NCI-H2029 (cell line): ENCODE measurements at regions not wholly inside any gene's neighbourhood (a gene's known extent, or its start where the extent isn't known, plus 50 kb on each side); places are given as distances from the start of the nearest gene placed in this dataset.

Experiments
- DNase-seq: peaks from one replicate; lab custom pipeline; 2025; lab: John Stamatoyannopoulos, UW

- no peak for DNase-seq
Observed at GRCh38 chr22:25350551-25350971, 131.1 kb downstream of the CRYBB2 start.

DNA sequence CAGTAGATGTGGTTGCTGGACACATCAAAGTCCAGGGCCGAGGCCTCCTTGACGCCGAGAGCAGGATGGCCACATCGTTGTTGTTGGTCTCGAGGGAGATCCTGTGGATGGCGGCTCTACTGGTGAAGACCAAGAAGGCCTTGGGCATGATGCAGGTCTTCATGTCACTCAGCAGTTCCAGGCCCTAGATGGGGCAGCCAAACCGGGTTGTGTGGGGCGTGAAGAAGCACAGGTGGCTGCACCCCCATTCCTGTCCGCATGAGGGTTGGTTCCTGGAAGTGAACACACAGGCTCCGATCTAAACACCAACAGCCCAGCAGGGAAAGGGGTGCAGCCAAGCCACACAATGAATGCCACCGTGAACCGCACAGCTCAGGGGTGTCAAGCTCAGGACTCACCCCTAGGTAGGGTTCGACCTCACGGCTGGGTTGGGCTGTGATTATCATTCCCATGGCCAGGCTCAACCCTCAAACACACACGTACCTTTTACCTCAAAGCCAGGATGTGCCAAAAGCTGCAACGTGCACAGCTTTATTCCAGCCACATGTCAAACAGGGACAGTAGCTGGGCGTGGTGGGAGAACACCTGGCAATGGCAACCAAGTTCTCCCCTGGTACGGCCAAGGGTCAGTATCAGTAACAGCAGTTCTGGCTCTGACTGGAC, 132.3 kb downstream of the CRYBB2 start:
- no peak for DNase-seq

DNA sequence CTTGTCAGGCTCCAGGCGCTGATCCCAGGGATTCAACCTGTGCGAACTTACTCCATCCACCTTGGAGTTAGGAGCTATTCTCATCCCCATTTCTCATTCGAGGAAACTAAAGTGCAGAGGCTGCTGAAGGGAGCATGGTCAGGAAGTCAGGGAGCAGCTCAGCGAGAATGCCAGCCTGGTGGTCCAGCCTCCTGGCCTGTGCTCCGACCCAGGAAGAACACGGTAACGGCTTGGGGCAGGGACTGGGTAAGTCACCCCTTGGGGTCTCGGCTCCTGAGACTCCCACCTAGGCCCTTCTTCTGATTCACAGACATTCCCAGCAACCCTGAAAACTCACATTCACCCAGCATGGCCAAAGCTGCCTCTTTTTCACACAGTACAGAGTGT, 132.8 kb downstream of the CRYBB2 start:
- no peak for DNase-seq

DNA sequence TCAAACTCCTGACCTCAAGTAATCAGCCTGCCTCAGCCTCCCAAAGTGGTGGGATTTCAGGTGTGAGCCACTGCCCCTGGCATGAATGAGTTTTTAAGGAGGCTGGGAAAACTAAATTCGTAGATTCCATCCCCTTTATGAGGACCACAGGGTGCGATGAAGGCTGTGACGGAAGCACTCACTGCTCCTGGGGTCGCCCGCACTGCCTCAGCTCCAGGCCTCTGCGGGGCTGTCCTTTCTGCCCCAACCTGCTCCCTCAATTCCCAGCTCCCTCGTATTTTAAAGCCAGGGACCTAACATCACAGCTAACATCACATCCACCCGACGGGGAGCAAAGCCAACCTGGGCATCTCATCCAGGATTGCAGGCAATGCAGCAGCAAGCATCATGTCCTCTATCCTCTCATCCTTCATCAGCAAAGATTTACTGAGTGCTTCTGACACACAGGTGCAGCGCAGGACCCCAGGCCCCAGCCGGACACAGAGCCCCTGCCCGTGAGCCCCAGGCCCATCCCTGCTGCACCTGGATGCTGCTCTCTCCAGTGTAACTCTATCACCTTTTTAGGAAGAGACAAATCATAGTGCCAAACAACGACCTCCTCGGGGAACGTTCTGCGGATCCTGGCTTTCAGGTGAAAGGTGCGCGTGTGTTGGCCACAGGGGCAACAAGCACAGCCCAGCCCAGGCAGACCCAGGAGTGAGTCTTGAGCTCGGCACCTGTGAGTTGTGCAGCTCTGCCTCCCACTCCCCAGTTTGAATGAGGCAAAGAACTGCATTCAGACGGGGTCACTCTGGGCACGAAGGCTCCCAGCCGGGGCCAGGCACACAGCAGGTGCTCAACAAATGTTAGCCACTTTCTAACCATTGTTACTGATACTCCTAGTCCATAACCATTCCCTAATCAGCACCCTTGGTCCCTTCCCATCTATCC, 134.3 kb downstream of the CRYBB2 start:
- no peak for DNase-seq

GRCh38 chr22:25354456-25354855, 135.0 kb downstream of the CRYBB2 start:
- DNase-seq, result no peak

GRCh38 chr22:25357132-25357455, 137.7 kb downstream of the CRYBB2 start:
- DNase-seq, result no peak

GRCh38 chr22:25357606-25358420, 138.4 kb downstream of the CRYBB2 start:
- DNase-seq, result no peak

DNA sequence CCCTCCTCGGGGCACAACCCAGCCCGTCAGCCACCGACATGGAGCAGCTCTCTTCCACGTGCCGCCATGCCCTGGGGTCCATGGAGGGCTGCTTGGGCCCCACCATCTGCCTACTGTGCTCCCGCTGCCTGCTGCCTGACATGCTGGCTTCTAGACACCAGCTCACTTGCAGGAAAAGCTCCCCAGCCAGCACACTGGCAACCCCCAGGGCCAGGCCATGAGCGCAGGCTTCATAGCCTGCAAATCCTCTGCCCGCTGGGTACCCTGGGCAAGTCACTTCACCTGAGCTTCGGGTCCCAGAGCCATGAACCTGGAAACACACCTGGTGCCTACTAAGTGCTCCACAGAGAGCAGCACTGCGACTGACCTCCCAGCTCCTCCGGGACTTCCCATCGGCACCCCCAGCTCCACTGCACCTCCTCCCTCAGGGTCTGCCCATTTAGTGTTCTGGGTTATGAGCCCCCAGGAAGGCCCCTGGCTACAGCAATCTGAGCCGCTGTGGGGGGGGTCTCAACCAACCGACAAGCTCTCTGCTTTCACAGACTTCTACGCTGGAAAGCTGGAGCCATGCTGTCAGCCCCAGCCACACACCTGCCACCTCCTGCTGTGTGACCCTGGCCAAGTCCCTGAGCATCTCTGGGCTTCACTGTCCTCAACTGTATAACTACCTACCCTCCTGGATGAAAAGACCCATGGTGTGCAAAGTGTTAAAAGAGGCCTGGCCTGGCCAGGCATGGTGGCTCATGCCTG, 139.2 kb downstream of the CRYBB2 start:
- DNase-seq, result no peak

DNA sequence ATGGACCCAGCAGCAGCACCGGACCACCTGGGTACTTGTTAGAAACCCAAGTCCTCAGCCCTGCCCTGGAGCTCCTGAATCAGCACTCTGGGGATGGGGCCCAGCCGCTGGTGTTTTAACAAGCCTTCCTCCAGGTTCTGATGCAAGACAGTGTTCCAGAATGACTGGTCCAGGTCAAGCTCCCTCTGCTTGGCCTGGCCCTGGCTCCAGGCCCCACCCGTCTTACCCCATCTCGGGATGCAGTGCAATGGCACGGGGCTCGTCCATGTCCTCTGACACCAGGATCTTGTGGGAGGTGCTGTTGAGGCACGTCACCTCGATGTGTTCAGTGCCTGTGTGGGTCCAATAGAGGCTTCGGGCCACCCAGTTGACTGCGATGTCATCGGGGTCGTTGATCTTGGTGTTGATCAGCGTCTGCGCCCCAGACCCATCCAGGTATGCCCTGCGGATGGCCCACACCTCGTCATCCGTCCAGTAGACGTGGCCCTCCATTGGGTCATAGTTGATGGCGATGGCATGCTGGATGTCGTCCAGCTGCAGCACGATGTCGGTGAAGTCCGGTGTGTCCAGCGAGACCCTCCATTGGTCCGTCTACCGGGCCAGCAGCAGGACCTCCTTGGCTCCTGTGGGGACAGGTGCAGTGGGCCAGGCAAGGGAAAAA, 140.3 kb downstream of the CRYBB2 start:
- DNase-seq, result no peak

DNA sequence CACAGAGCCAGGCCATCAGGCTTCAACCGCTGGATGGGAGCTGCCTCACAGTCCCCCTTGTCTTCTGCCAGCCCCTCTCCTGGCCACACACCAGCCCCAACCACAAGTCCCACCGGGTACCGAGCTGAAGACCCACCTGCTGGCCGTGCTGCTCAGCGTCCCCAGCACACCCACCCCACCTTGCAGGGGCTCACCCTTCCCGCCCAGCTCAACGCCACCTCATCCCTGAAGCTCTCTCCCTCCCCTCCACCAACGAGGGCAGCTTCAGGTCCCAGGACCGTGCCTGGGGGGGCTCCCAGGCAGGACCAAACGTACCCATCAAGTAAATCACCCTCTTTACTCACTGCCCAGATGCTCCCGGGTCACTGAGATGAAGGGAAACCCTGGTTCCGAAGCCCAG, 141.0 kb downstream of the CRYBB2 start:
- no peak for DNase-seq

DNA sequence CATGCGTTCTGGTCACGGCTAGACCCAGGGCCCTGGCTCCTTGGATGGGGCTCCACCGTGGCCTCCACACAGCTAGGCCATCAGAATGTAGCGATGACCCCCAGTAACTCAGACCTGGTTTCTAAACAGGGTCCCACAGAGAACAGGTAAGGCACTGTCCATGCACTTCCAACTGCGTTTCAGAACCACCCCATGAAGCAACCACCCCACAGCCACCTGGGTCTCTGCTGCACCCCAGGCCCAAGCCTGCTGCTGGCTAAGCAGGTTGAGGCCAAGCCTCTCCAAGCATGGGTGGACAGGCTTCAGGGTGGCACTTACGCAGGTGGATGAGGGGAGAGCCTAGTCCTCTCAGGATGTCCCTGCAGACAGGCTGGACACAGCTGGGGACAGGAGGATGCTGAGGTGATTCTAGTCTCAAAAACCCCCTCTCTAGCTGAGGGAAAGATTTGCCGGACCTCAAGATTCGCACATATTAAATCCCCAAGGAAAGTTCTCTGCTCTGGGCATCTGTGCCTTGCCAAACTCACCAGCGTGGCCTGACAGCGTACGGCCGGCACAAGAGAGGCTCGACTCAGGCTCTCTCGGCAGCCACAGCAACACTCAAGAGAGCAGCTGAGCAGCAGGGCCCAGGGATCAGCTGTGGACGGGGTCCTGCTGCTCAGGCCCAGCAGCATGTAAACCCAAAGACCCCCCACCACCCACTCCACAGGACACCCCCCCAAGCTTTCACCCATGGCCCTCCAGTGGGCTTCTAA, 141.6 kb downstream of the CRYBB2 start:
- no peak for DNase-seq

- DNase-seq, result no peak
Observed at GRCh38 chr22:25361899-25362214, 142.4 kb downstream of the CRYBB2 start.

DNA sequence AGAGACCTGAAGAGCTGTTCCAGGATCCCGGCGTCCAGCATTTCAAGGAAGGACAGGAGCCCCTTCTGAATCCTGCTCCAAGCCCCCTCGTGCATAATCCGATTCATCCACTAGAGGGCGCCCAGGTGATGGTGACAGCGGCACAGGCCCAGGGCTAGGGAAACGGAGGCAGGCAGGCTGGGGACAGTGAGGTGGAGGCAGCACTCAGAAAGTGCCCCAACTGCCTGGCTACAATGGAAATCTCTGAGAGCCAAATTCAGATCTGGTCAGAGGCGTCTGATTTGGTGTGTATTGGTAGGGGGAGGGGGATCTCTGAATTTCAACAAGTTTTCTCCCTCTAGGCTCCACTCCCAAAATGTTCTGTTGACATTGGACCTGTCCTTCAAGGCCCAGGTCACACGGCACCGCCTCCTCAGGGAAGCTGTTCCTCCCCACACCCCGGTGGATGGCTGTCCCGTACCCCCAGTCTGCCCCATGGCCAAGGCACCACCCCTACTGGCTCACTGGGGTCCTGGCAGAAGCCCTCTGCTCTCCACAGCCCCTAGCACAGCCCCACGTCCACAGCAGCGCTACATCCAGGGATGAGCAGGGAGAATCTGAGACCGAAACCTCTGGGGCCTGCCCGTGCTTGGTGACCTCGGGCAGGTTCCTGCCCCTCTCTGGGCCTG, 142.9 kb downstream of the CRYBB2 start:
- peak; percentile 38 for DNase-seq

DNA sequence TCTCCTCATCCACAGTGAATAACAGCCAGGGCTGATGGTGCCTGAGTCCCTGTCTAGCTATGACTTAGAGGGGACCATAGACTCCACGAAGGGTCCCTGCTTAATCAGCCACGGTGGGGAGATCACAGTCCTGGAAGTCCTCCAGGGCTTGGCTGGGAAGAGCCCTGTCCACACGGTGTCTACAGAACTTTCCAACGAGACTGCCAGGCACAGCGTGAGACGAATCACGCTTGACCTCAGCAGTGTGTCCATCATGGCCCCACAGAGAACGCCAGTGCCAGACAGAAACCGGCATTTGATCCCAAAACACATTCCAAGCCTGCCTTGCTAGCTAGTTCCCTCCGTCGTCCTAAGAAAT, 143.4 kb downstream of the CRYBB2 start:
- DNase-seq, result no peak

DNA sequence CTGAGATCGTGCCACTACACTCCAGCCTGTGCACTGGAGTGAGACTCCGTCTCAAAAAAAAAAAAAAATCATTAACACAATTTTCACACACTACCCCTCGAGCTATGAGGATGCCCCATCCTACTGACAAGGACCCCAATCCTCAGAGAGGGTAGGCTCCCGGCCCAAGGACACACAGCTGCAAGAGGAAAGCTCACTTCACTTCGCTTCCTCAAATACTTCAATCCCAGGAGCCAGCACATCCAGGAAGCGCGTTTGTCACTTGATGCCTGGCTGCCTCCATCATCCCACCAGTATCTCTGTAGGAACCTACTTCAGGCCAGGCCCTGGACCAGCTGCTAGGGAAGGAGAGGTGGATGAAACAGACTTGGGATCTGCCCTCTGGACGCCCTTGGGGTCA, 144.0 kb downstream of the CRYBB2 start:
- no peak for DNase-seq

- DNase-seq, result no peak
Observed at GRCh38 chr22:25364281-25364680, 144.8 kb downstream of the CRYBB2 start.

DNA sequence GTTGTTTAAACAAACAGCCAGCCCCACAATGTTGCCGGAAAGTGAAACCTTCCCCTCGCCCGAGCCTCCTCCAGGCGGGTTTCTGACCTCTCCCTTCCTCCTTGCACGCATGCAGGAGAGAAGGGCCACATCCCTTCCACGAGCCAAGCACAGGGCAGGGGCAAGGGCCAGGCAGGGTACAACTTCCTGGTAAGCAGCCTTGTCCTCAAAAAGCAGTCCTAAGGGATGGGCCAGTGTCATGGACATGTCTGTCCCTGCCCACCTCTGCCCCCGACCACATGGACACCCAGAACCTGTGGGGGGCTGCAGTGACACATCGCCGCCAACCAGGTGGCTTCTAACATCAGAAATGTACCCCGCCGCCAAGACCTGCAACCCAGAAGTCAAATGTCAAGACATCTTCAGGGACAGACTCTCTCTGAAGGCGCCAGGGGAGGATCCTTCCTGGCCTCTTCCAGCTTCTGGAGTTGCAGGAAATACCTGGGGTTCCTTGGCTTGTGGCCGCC, 145.3 kb downstream of the CRYBB2 start:
- no peak for DNase-seq

GRCh38 chr22:25365491-25366261, 146.2 kb downstream of the CRYBB2 start:
- DNase-seq, result peak; percentile 54

DNA sequence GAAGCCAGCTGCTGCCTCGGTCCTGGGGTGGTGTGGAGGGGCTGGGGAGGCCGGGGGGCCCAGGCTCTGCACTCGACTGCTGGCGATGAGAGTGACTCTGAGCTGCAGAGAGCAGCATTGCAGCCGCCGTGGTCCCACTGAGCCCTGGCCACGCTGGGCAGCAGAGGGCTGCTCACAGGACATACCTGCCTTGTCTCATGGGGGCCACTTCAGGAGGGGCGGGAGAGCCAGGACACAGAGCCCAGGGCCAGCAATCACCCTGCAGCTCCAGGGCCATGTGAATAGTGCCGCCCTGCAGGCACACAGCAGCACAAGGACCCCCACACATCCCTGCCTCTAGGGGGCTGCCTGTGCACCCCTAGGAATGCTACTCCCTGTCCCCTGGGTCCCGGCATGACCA, 147.0 kb downstream of the CRYBB2 start:
- DNase-seq, result no peak
